Astrocyte (in vitro differentiated cells and primary cell): ENCODE measurements at regions not wholly inside any gene's neighbourhood (a gene's known extent, or its start where the extent isn't known, plus 50 kb on each side); places are given as distances from the start of the nearest gene placed in this dataset.

Experiments
- DNase-seq: peaks from one replicate; pipeline ENCODE4 v3.0.0-alpha.2; 2010; ENCODE audit warnings: low read depth
- FAIRE-seq: peaks from 2 replicates; lab custom pipeline; 2011; peaks lifted over from hg19 to GRCh38; lab: Jason Lieb, UNC
- H2AFZ ChIP-seq: 2 replicates; pipeline ENCODE4 v1.6.0; 2012; ENCODE audit warnings: low read depth, low read length, inconsistent platforms
- H3K27ac ChIP-seq: 2 replicates; pipeline ENCODE4 v1.5.1; 2011; ENCODE audit warnings: low read depth, low read length, inconsistent platforms
- H3K27me3 ChIP-seq: 2 replicates; pipeline ENCODE4 v1.6.0; 2011; ENCODE audit warnings: low read length, inconsistent platforms; ENCODE audit not compliant: insufficient read depth
- H3K36me3 ChIP-seq: 2 replicates; pipeline ENCODE4 v1.5.1; 2011; ENCODE audit warnings: low read length, inconsistent platforms; ENCODE audit not compliant: insufficient read depth
- H3K4me1 ChIP-seq: 2 replicates; pipeline ENCODE4 v1.5.1; 2011; ENCODE audit warnings: low read length, inconsistent platforms; ENCODE audit not compliant: insufficient read depth
- H3K4me2 ChIP-seq: 2 replicates; pipeline ENCODE4 v1.6.0; 2012; ENCODE audit warnings: low read length, inconsistent platforms
- H3K4me3 ChIP-seq: 2 replicates; pipeline ENCODE4 v1.5.1; 2011; ENCODE audit warnings: low read depth, mild to moderate bottlenecking, low read length, inconsistent platforms; ENCODE audit not compliant: insufficient read depth
- H3K79me2 ChIP-seq: 2 replicates; pipeline ENCODE4 v1.6.0; 2012; ENCODE audit warnings: mild to moderate bottlenecking, low read length, inconsistent platforms; ENCODE audit not compliant: insufficient read depth
- H3K9ac ChIP-seq: 2 replicates; pipeline ENCODE4 v1.6.0; 2012; ENCODE audit warnings: mild to moderate bottlenecking, low read length, inconsistent platforms
- H3K9me3 ChIP-seq: 2 replicates; pipeline ENCODE4 v1.5.1; 2012; ENCODE audit warnings: low read depth, mild to moderate bottlenecking, low read length, inconsistent platforms; ENCODE audit not compliant: insufficient read depth
- H4K20me1 ChIP-seq: 2 replicates; pipeline ENCODE4 v1.6.0; 2012; ENCODE audit warnings: low read length, inconsistent platforms; ENCODE audit not compliant: insufficient read depth
- H3K27ac Mint-ChIP-seq: one replicate; pipeline ENCODE4 v1.8.0; 2021; ENCODE audit warnings: mild to moderate bottlenecking, mixed read lengths; ENCODE audit not compliant: unreplicated experiment
- H3K27me3 Mint-ChIP-seq: one replicate; pipeline ENCODE4 v1.8.0; 2021; ENCODE audit warnings: low read depth, mixed read lengths; ENCODE audit not compliant: unreplicated experiment
- H3K36me3 Mint-ChIP-seq: one replicate; pipeline ENCODE4 v1.8.0; 2021; ENCODE audit warnings: low read depth, mixed read lengths; ENCODE audit not compliant: unreplicated experiment
- H3K4me1 Mint-ChIP-seq: one replicate; pipeline ENCODE4 v1.8.0; 2021; ENCODE audit warnings: low read depth, mixed read lengths; ENCODE audit not compliant: unreplicated experiment
- H3K4me3 Mint-ChIP-seq: one replicate; pipeline ENCODE4 v1.8.0; 2021; ENCODE audit warnings: mild to moderate bottlenecking, moderate library complexity, mixed read lengths; ENCODE audit not compliant: unreplicated experiment
- H3K9me3 Mint-ChIP-seq: one replicate; pipeline ENCODE4 v1.8.0; 2021; ENCODE audit warnings: mild to moderate bottlenecking, mixed read lengths; ENCODE audit not compliant: unreplicated experiment
- EZH2 ChIP-seq: IDR thresholded peaks from 2 replicates; pipeline ENCODE4 v1.6.1; 2012; ENCODE audit warnings: mild to moderate bottlenecking, low read length, inconsistent platforms; ENCODE audit not compliant: insufficient read depth
- TF ChIP-seq, protein P1 (sequence below): IDR thresholded peaks from 2 replicates; pipeline ENCODE4 v1.5.1; 2011; ENCODE audit warnings: low read depth, mild to moderate bottlenecking, inconsistent platforms, low read length, moderate library complexity; ENCODE audit not compliant: insufficient read depth

DNA sequence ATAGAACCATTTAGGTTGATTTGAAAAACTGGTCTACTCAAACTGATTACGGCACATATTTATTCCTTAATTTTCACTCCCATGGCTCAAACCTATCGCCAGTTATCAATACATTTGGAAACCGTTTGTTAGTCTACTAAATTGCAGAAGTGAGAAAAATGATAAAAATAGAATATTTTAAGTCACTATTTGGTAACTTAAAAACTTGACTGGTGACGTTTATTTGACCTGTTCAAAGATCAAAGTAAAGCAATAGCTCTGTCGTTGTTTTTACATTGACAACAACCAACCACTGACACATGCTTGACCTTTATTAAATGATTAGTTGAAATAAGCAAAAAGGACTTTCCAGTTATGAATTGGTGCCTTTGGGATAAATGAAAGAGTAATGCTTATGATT, 402.9 kb upstream of the MAP3K7 start:
- TF ChIP-seq, protein P1, sequence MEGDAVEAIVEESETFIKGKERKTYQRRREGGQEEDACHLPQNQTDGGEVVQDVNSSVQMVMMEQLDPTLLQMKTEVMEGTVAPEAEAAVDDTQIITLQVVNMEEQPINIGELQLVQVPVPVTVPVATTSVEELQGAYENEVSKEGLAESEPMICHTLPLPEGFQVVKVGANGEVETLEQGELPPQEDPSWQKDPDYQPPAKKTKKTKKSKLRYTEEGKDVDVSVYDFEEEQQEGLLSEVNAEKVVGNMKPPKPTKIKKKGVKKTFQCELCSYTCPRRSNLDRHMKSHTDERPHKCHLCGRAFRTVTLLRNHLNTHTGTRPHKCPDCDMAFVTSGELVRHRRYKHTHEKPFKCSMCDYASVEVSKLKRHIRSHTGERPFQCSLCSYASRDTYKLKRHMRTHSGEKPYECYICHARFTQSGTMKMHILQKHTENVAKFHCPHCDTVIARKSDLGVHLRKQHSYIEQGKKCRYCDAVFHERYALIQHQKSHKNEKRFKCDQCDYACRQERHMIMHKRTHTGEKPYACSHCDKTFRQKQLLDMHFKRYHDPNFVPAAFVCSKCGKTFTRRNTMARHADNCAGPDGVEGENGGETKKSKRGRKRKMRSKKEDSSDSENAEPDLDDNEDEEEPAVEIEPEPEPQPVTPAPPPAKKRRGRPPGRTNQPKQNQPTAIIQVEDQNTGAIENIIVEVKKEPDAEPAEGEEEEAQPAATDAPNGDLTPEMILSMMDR, result no peak
- TF ChIP-seq EZH2, result no peak
- Mint-ChIP-seq H3K9me3 (no peaks in the 10 kb centered on the region), H3K27me3 (no peaks in the 10 kb centered on the region), H3K4me3 (no peak overlapping the region), H3K4me1 (peaks cover 2% of the 10 kb centered on the region), H3K27ac (no peak overlapping the region), H3K36me3 (no peaks in the 10 kb centered on the region)
- no peaks in the 10 kb centered on the region for H4K20me1 ChIP-seq
- H3K4me2 ChIP-seq, result no peak overlapping the region
- H3K27me3 ChIP-seq, result no peaks in the 10 kb centered on the region
- no peaks in the 10 kb centered on the region for H3K79me2 ChIP-seq
- H3K9me3 ChIP-seq, result no peaks in the 10 kb centered on the region
- H3K4me1 ChIP-seq, result no peaks in the 10 kb centered on the region
- H2AFZ ChIP-seq, result no peak overlapping the region
- no peak overlapping the region for H3K27ac ChIP-seq
- H3K4me3 ChIP-seq, result no peak overlapping the region
- no peak for FAIRE-seq
- no peak for DNase-seq
- no peaks in the 10 kb centered on the region for H3K36me3 ChIP-seq
- H3K9ac ChIP-seq, result no peak overlapping the region

DNA sequence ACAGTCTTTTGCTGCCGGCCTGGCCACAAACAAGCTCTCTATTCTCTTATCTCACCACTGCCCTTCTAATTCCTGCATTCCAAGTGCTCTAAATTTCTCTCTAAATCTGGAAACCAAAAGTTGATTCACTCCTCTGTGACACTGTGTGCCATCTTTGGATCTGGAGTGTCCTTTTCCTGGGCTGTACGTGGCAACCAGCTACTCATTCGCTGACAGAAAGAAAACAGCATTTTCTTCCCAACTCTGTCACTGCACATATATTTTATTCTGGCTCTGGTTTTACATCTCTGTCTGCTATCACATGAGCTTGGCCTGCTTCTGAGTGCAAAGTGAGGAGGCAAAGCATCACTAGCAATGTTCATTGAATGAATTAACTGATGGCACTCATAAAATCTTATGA, 397.2 kb upstream of the MAP3K7 start:
- H3K36me3 Mint-ChIP-seq, result no peaks in the 10 kb centered on the region
- H3K79me2 ChIP-seq, result no peaks in the 10 kb centered on the region
- H3K27me3 ChIP-seq, result no peaks in the 10 kb centered on the region
- peaks cover 5% of the 10 kb centered on the region for H3K4me1 Mint-ChIP-seq
- no peak overlapping the region for H3K9ac ChIP-seq
- FAIRE-seq (no peak), DNase-seq (no peak)
- no peak overlapping the region for H3K4me2 ChIP-seq
- TF ChIP-seq EZH2, result no peak
- TF ChIP-seq, protein P1, result no peak
- no peak overlapping the region for H3K4me3 ChIP-seq
- H3K36me3 ChIP-seq, result no peaks in the 10 kb centered on the region
- no peaks in the 10 kb centered on the region for H4K20me1 ChIP-seq
- no peak overlapping the region for H3K27ac Mint-ChIP-seq
- H3K4me3 Mint-ChIP-seq, result no peak overlapping the region
- H3K4me1 ChIP-seq, result no peaks in the 10 kb centered on the region
- H2AFZ ChIP-seq, result no peak overlapping the region
- no peaks in the 10 kb centered on the region for H3K27me3 Mint-ChIP-seq
- no peaks in the 10 kb centered on the region for H3K9me3 ChIP-seq
- no peak overlapping the region for H3K27ac ChIP-seq
- H3K9me3 Mint-ChIP-seq, result no peaks in the 10 kb centered on the region

DNA sequence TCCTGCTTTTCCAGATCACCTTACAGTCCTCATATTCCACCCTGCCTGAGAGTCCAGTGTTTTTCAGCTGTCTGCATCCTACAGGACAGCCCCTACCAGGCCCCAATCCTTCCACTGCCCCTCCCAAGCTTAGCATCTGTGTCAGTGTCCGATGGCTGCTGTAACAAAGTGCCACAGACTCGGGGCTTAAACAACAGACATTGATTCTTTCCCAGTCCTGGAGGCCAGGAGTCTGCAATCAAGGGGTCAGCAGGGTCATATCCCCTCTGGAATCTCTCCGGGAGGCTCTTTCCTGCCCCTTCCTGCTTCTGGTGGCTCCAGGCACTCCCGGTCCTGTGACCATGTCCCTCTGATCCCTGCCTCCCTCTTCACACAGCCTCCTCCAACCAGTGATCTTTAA, 396.6 kb upstream of the MAP3K7 start:
- no peaks in the 10 kb centered on the region for H3K36me3 ChIP-seq
- FAIRE-seq (no peak), DNase-seq (no peak)
- no peaks in the 10 kb centered on the region for H3K9me3 Mint-ChIP-seq
- no peaks in the 10 kb centered on the region for H3K4me1 ChIP-seq
- H3K4me3 ChIP-seq, result no peak overlapping the region
- no peaks in the 10 kb centered on the region for H3K9me3 ChIP-seq
- no peaks in the 10 kb centered on the region for H3K36me3 Mint-ChIP-seq
- H3K4me3 Mint-ChIP-seq, result no peak overlapping the region
- H4K20me1 ChIP-seq, result no peaks in the 10 kb centered on the region
- H3K4me2 ChIP-seq, result no peak overlapping the region
- H3K9ac ChIP-seq, result no peak overlapping the region
- no peak overlapping the region for H3K27ac ChIP-seq
- no peaks in the 10 kb centered on the region for H3K27me3 ChIP-seq
- no peak for TF ChIP-seq EZH2
- TF ChIP-seq, protein P1, result no peak
- H2AFZ ChIP-seq, result no peak overlapping the region
- H3K79me2 ChIP-seq, result no peaks in the 10 kb centered on the region
- H3K27ac Mint-ChIP-seq, result no peak overlapping the region
- H3K27me3 Mint-ChIP-seq, result no peaks in the 10 kb centered on the region
- H3K4me1 Mint-ChIP-seq, result peaks cover 5% of the 10 kb centered on the region
